HG02678 (cell line): ENCODE measurements at regions not wholly inside any gene's neighbourhood (a gene's known extent, or its start where the extent isn't known, plus 50 kb on each side); places are given as distances from the start of the nearest gene placed in this dataset.

Experiments
- ATAC-seq: cut with Tn5 transposase; IDR thresholded peaks from one replicate; pipeline ENCODE4 v1.9.1; 2021; ENCODE audit warnings: mild to moderate bottlenecking, moderate library complexity; ENCODE audit not compliant: unreplicated experiment

DNA sequence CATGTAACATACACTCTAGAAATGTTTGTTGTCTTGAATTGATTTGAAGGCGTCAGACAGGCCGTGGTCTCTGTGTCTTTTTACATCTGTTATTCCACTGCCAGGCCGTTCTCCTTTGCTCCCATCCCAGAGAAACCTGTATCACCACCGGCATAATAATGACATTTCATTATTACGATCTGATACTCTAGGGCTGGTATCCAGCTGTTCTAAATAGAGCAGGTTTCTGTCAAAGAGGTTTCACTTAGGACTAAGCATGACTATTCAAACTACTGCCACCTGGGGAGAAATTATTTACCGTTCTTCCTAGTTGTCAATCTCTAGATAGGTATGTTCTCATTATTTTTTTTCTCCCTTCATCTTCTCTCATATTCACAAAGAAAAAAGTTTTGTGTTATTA lies 1016.2 kb upstream of the EEF2KMT start:
- ATAC-seq, result no peak

DNA sequence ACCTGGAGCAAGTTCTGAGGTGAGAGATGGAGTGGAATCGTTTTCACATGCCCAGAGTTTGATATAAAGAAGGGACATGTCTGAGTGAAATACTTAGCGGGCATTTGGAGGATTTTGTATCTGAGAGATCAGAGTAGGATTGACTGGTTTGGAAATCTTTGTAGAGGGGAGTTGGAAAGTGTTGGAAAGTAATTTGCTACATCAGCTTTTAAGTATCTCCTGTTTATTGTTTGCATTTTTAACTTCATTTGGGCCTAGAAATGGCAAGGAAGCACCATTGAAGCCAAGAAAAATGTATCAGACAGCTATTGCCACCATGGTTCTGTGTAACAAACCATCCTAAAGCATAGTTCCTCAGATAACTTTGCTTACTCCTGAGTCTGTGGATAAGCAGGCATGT lies 1015.1 kb upstream of the EEF2KMT start:
- ATAC-seq, result no peak

DNA sequence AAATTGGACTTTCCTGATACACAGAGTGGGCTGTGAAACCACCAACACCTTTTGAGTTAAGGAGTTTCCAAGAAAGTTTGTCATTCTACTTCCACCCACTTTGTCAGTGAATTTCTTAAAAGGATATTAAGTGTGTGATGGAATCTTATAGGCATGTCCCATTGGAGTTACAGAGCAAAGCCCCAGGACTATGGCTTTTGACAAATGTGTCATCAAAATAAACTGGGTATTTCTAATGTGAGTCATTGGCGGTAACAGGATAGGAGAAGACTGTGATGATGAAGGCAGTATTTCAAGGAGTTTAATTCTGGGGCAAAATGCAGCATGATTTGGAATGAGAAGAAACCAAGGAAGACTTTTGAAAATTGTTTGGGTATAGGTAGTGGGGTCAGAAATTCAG lies 1013.8 kb upstream of the EEF2KMT start:
- no peak for ATAC-seq

- no peak for ATAC-seq
Observed at GRCh38 chr16:6110346-6110745, 1012.8 kb upstream of the EEF2KMT start.

DNA sequence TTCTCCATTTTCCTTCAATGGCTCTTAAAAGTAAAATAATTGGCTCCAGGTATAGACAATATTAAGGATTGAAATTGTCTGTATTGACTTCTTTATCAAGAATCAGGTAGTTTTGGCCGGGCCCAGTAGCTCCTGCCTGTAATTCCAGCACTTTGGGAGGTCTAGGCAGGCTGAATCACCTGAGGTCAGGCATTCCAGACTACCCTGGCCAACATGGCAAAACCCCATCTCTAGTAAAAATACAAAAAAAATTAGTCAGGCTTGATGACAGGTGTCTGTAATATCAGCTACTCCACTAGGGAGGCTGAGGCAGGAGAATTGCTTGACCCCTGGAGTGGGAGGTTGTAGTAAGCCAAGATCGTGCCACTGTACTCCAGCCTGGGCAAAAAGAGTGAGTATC lies 1008.5 kb upstream of the EEF2KMT start:
- no peak for ATAC-seq

GRCh38 chr16:6105115-6105514 lies 1007.5 kb upstream of the EEF2KMT start:
- ATAC-seq, result no peak

DNA sequence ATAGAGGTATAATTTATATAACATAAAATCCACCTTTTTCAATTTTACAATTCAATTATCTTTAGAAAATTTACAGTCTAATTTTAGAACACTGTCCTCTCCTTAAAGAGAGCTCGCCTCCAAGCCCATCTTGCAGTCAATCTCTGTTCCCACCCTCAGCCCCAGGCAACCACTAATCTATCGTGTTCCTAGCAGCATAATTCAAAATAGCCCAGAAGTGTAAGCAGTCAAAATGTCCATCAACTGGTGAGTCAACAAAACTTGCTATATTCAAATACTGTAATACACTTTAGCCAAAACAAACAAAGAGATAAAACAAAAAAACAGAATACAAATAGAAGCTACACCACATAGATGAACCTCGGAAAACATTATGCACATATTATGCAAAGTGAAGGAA lies 1006.8 kb upstream of the EEF2KMT start:
- no peak for ATAC-seq

DNA sequence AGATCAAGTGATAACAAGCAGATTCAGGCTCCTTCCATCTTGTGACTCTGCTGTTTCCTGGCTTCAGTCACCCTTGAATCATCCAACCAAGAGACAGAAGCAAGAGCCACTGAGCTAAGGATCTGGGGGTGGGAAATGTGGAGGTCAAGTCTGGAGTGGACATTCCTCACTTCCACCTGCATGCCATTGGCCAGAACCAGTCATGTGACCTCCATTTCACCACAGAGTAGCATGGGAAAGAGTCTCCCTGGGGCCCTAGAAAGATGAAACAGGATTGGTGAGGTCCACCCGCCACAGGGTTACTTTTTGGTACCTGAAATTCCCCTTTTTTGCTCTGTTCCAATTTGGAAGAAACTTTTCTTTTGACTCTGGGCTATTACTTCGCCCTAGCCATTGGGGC lies 1006.0 kb upstream of the EEF2KMT start:
- ATAC-seq, result no peak

DNA sequence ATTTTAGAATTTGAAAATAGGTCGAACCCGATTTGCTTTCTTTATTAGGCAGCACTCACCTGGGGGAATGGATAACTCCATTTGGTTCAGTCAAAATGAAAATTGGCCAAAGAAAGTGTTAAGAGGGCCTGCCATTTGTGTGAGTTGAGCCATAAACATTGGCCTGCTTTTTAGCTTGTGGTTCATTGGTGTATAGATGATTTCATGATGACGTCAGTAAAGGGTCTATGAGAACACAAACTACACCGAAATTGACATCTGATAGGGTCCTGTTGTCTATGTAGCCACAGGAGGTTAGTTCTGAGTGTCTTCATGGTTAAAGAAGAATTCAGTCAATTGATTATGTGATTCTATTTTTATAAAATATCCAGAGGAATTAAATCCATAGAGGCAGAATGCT lies 1001.5 kb upstream of the EEF2KMT start:
- no peak for ATAC-seq

- no peak for ATAC-seq
Observed at GRCh38 chr16:6096931-6097670, 999.5 kb upstream of the EEF2KMT start.

- ATAC-seq, result no peak
Observed at GRCh38 chr16:6095414-6095813, 997.8 kb upstream of the EEF2KMT start.

- no peak for ATAC-seq
Observed at GRCh38 chr16:6091021-6091420, 993.4 kb upstream of the EEF2KMT start.

GRCh38 chr16:6081320-6081976 lies 983.9 kb upstream of the EEF2KMT start:
- ATAC-seq, result no peak

GRCh38 chr16:6076631-6077030 lies 979.0 kb upstream of the EEF2KMT start:
- ATAC-seq, result no peak

- no peak for ATAC-seq
Observed at GRCh38 chr16:6068063-6068462, 970.5 kb upstream of the EEF2KMT start.

GRCh38 chr16:6066652-6067051 lies 969.1 kb upstream of the EEF2KMT start:
- no peak for ATAC-seq

GRCh38 chr16:6063526-6063925 lies 965.9 kb upstream of the EEF2KMT start:
- no peak for ATAC-seq

- no peak for ATAC-seq
Observed at GRCh38 chr16:6059671-6060070, 962.1 kb upstream of the EEF2KMT start.

GRCh38 chr16:6057821-6058220 lies 960.2 kb upstream of the EEF2KMT start:
- ATAC-seq, result no peak

DNA sequence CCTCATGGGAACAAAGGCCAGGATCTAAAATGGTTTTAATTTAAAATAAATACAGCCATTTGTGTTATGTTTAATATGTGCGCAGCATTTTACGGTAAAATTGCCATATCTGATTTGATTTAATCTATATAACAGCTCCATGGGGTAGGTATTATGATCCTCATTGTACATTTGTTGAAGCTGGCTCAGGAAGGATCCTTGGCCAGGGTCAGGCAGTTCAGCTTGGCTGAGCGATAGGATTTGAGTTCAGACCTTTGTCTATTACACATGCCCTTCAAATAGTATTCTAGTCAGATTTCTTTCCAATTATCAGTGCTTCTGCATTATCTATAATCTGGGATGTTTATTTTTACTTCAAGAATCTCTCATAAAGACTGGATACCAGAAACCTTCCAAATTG lies 950.4 kb upstream of the EEF2KMT start:
- no peak for ATAC-seq

GRCh38 chr16:6047325-6047724 lies 949.7 kb upstream of the EEF2KMT start:
- no peak for ATAC-seq

DNA sequence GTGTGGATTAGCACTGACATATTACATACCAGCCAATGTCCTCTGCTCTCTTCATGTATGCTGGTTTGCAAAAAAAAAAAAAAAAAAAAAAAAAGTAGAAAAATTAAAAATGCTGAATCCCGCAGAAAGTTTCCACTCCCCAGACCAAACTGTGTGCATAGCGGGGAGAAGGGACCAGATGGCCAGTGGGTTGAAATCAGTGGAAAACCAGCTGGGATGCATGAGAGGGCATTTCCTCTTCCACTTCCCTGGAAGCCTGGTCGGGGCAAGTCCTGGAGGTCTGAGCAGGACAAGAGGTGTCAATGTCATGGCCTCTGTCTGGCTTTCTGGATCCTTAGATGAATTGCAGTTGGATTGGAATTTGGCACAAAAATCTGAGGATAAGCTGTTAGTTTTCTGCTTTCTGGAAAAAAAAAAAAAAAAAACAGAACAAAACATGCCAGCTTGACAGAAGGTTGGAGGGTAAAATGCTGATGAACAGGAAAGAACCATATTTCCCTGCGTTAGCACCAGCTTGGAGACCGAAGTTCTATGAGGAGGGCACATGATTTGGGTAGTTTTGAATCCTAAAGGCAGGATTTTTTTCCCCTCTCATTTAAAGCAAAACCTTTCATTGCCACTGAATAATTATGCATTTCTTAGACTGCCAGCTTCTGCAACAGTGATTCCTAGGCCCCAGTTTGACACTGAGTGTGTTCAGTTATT lies 941.5 kb upstream of the EEF2KMT start:
- ATAC-seq, result no peak
